Astrocyte (in vitro differentiated cells and primary cell): ENCODE measurements at regions not wholly inside any gene's neighbourhood (a gene's known extent, or its start where the extent isn't known, plus 50 kb on each side); places are given as distances from the start of the nearest gene placed in this dataset.

ENCODE experiments used
- CTCF ChIP-seq: IDR thresholded peaks from 2 replicates; pipeline ENCODE4 v1.5.1; 2011; ENCODE audit warnings: low read depth, mild to moderate bottlenecking, inconsistent platforms, low read length, moderate library complexity; ENCODE audit not compliant: insufficient read depth
- EZH2 ChIP-seq: IDR thresholded peaks from 2 replicates; pipeline ENCODE4 v1.6.1; 2012; ENCODE audit warnings: mild to moderate bottlenecking, low read length, inconsistent platforms; ENCODE audit not compliant: insufficient read depth

DNA sequence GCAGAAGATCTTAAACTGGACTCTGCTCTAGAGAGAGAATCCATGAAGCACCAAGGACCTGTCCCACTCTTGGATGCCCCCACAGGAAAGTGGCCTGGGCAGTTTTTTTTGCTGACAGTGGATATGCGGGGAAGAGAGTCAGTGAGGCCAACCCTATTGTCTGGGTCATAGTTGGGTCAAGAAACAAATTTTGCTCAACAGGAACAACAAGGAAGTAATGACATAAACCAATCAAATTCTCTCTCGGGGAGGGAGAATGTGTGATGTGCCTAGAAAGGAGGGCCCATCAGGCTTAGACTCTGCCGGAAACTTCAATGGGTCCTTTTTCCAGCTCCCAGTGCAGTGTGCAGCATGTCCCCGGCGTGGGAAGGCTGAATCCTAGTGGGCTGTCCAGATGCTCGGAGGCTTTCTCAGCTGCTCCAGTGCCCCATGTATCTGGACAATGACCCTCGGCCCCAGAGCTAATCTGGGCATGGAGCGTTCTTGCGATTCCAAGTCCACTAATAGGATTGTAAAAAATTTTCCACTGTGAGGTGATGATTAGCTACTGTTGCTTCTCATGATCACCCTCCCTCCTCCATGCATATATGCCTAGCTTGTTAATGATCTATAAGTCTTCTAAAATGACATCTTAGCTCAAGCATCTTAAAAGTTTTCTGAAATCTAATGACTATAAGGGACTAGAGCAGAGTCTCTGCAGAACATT, 101.0 kb downstream of the SNX19 start:
- TF ChIP-seq CTCF (no peak), EZH2 (no peak)
